C4-2B (cell line): ENCODE measurements at regions not wholly inside any gene's neighbourhood (a gene's known extent, or its start where the extent isn't known, plus 50 kb on each side); places are given as distances from the start of the nearest gene placed in this dataset.

Source experiments
- ZFX ChIP-seq: fragments of 450-650 bp; IDR thresholded peaks from 2 replicates; pipeline ENCODE4 v1.6.1; 2017
- TF ChIP-seq, protein P1 (sequence below): fragments of 450-650 bp; conservative IDR thresholded peaks from 2 replicates; pipeline ENCODE4 v1.5.1; 2017; ENCODE audit warnings: mild to moderate bottlenecking

DNA sequence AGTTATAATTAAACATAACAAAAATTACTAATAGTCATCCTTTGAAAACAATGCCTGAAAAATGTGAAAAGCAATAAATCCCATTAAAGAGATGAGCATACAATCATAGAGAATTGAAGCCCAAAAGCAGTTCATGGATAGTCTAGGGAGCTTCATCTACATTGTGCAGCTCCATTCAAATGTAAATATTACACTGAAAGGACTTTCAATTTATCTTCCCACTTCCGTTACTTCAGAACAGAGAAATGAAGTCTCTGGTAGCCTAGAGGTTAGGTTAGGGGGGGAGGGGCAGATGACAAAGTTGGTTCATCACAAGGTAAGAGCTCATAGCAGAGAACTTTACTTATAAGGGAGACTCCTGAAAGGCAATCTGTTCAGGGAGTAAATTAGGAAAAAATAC is 126.6 kb upstream of the RGPD4 start:
- TF ChIP-seq, protein P1, sequence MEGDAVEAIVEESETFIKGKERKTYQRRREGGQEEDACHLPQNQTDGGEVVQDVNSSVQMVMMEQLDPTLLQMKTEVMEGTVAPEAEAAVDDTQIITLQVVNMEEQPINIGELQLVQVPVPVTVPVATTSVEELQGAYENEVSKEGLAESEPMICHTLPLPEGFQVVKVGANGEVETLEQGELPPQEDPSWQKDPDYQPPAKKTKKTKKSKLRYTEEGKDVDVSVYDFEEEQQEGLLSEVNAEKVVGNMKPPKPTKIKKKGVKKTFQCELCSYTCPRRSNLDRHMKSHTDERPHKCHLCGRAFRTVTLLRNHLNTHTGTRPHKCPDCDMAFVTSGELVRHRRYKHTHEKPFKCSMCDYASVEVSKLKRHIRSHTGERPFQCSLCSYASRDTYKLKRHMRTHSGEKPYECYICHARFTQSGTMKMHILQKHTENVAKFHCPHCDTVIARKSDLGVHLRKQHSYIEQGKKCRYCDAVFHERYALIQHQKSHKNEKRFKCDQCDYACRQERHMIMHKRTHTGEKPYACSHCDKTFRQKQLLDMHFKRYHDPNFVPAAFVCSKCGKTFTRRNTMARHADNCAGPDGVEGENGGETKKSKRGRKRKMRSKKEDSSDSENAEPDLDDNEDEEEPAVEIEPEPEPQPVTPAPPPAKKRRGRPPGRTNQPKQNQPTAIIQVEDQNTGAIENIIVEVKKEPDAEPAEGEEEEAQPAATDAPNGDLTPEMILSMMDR, result no peak
- no peak for TF ChIP-seq ZFX
